ENCODE measurements at regions not wholly inside any gene's neighbourhood (a gene's known extent, or its start where the extent isn't known, plus 50 kb on each side); places are given as distances from the start of the nearest gene placed in this dataset.

DNA sequence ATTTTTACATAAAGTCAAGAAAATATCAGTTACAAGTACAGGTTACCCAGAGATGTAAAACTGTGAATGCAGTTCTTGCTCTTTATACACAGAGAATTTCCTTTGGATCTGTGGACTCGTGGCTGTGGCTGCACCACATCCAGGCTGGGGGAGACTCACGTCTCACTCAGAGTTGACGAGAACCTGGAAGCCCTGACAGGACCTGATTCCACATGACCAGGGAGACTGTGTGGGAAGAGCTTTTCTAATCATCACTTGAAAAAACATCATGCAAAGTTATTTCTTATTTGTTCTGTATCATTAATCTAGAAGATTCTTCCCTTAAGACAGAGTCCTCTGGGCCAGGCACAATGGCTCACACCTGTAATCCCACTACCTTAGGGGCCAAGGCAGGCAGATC is 1159.0 kb downstream of the RPIA start:
- TF ChIP-seq, protein P1, sequence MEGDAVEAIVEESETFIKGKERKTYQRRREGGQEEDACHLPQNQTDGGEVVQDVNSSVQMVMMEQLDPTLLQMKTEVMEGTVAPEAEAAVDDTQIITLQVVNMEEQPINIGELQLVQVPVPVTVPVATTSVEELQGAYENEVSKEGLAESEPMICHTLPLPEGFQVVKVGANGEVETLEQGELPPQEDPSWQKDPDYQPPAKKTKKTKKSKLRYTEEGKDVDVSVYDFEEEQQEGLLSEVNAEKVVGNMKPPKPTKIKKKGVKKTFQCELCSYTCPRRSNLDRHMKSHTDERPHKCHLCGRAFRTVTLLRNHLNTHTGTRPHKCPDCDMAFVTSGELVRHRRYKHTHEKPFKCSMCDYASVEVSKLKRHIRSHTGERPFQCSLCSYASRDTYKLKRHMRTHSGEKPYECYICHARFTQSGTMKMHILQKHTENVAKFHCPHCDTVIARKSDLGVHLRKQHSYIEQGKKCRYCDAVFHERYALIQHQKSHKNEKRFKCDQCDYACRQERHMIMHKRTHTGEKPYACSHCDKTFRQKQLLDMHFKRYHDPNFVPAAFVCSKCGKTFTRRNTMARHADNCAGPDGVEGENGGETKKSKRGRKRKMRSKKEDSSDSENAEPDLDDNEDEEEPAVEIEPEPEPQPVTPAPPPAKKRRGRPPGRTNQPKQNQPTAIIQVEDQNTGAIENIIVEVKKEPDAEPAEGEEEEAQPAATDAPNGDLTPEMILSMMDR (IDR thresholded peaks at IDR 0.05; ENCODE audit: low read length) = no peak
- no peak for TF ChIP-seq EZH2 (IDR thresholded peaks at IDR 0.05; ENCODE audit: borderline replicate concordance, low read length)
